Keratinocyte (primary cell): ENCODE measurements at regions not wholly inside any gene's neighbourhood (a gene's known extent, or its start where the extent isn't known, plus 50 kb on each side); places are given as distances from the start of the nearest gene placed in this dataset.

Source experiments
- DNase-seq: peaks from one replicate; pipeline ENCODE4 v3.0.0-alpha.2; 2011; ENCODE audit warnings: low read depth, missing footprints, low spot score
- FAIRE-seq: peaks from 2 replicates; lab custom pipeline; 2011; peaks lifted over from hg19 to GRCh38; lab: Jason Lieb, UNC
- H2AFZ ChIP-seq: 2 replicates; pipeline ENCODE4 v1.6.0; 2012; ENCODE audit warnings: low read length, control low read depth, inconsistent platforms; ENCODE audit not compliant: control insufficient read depth
- H3K27ac ChIP-seq: 2 replicates; pipeline ENCODE4 v1.5.1; 2011; ENCODE audit warnings: low read length; ENCODE audit not compliant: control insufficient read depth, insufficient read depth
- H3K27me3 ChIP-seq: 3 replicates; pipeline ENCODE4 v1.6.0; 2011; ENCODE audit warnings: low read length; ENCODE audit not compliant: control insufficient read depth, insufficient read depth; ENCODE audit errors: extremely low read depth
- H3K36me3 ChIP-seq, 2 experiments: 2 replicates in 1 of 2; 3 replicates in 1 of 2; pipeline ENCODE4 v1.5.1; 2011; ENCODE audit warnings: low read length in 2 of 2, mild to moderate bottlenecking in 1 of 2; ENCODE audit not compliant: control insufficient read depth in 2 of 2, insufficient read depth in 2 of 2; ENCODE audit errors: extremely low read depth in 1 of 2
- H3K4me1 ChIP-seq: 3 replicates; pipeline ENCODE4 v1.5.1; 2011; ENCODE audit warnings: low read length; ENCODE audit not compliant: control insufficient read depth, insufficient read depth; ENCODE audit errors: extremely low read depth
- H3K4me2 ChIP-seq: 3 replicates; pipeline ENCODE4 v1.6.0; 2011; ENCODE audit warnings: low read depth, low read length; ENCODE audit not compliant: control insufficient read depth, insufficient read depth; ENCODE audit errors: extremely low read depth
- H3K4me3 ChIP-seq, 3 experiments: fragments of 200-600 bp in 1 of 3; sonication (generic) in 1 of 3; 2 replicates in 2 of 3; 3 replicates in 1 of 3; pipeline ENCODE4 v1.5.1; 2011 to 2016; ENCODE audit warnings: low read length in 3 of 3, mild to moderate bottlenecking in 3 of 3, control low read depth in 2 of 3, inconsistent platforms in 1 of 3, low read depth in 1 of 3, mixed read lengths in 1 of 3, mixed run types in 1 of 3, moderate library complexity in 1 of 3; ENCODE audit not compliant: control insufficient read depth in 2 of 3, insufficient read depth in 2 of 3; ENCODE audit errors: extremely low read depth in 1 of 3
- H3K79me2 ChIP-seq: 2 replicates; pipeline ENCODE4 v1.6.0; 2012; ENCODE audit warnings: low read length; ENCODE audit not compliant: control insufficient read depth, insufficient read depth
- H3K9ac ChIP-seq: 3 replicates; pipeline ENCODE4 v1.6.0; 2011; ENCODE audit warnings: low read length; ENCODE audit not compliant: control insufficient read depth, insufficient read depth; ENCODE audit errors: extremely low read depth
- H3K9me1 ChIP-seq: 3 replicates; pipeline ENCODE4 v1.6.0; 2011; ENCODE audit warnings: low read length; ENCODE audit not compliant: control insufficient read depth, insufficient read depth; ENCODE audit errors: extremely low read depth
- H3K9me3 ChIP-seq: 2 replicates; pipeline ENCODE4 v1.5.1; 2012; ENCODE audit warnings: low read depth, low read length; ENCODE audit not compliant: control insufficient read depth
- H4K20me1 ChIP-seq: 3 replicates; pipeline ENCODE4 v1.6.0; 2011; ENCODE audit warnings: low read length; ENCODE audit not compliant: control insufficient read depth, insufficient read depth; ENCODE audit errors: extremely low read depth
- EZH2 ChIP-seq: IDR thresholded peaks from one replicate; pipeline ENCODE4 v1.6.1; 2012; ENCODE audit warnings: inconsistent platforms, mild to moderate bottlenecking, low read length, moderate library complexity
- dilution Hi-C: fragments of 300-500 bp; cut with MboI; formaldehyde crosslinking; loops from one replicate; pipeline ENCODE4 v1.7.0; 2020; ENCODE audit warnings: low sequenced_read_pairs; ENCODE audit not compliant: extremely low pct_ligation_motif_present
- TF ChIP-seq, protein P1 (sequence below), 3 experiments: IDR thresholded peaks in 1 of 3; conservative IDR thresholded peaks in 1 of 3; optimal IDR thresholded peaks in 1 of 3; 2 replicates in 2 of 3; 3 replicates in 1 of 3; pipeline versions ENCODE3 to v1.5.1; 2011; ENCODE audit warnings: low read length in 3 of 3, mild to moderate bottlenecking in 3 of 3, moderate library complexity in 2 of 3, control low read depth in 1 of 3, inconsistent platforms in 1 of 3; ENCODE audit not compliant: insufficient read depth in 2 of 3; ENCODE audit errors: extremely low read depth in 1 of 3

DNA sequence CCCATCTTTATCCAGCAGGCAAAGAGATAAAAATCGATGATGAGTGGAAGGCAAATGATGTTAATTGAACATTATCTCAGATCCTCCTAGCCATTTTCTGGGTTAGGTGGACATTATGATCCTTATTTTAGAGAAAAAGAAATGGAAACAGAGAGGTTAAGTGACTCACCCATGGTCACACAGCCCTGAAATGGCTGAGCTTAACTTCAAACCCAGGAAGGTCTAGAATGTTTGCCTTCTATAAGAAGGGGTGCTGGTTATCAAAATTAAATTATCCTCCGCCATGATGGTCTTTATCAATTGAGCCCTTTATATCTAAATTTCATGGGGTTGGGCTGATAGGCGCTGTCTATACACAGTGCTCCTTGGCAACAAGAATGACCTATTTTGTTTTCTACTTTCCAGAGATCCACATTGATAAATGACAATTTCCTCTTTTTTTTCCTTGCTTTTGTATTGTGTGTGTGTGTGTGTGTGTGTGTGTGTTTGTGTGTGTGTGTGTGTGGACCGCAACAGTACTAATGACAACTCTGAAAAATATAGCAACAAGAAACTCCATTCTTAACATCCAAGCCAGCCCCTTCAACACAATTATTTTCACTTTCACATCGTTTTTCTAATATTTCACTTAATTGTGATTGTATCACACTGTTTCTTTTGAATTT is 571.9 kb downstream of the VRK1 start:
- no peak overlapping the region for H3K9ac ChIP-seq
- H4K20me1 ChIP-seq, result no peaks in the 10 kb centered on the region
- no peaks in the 10 kb centered on the region for H3K36me3 ChIP-seq
- no peaks in the 10 kb centered on the region for H3K9me1 ChIP-seq
- no peaks in the 10 kb centered on the region for H3K9me3 ChIP-seq
- H3K4me1 ChIP-seq, result no peaks in the 10 kb centered on the region
- DNase-seq (no peak), FAIRE-seq (no peak)
- H3K4me3 ChIP-seq, result no peak overlapping the region
- TF ChIP-seq, protein P1, sequence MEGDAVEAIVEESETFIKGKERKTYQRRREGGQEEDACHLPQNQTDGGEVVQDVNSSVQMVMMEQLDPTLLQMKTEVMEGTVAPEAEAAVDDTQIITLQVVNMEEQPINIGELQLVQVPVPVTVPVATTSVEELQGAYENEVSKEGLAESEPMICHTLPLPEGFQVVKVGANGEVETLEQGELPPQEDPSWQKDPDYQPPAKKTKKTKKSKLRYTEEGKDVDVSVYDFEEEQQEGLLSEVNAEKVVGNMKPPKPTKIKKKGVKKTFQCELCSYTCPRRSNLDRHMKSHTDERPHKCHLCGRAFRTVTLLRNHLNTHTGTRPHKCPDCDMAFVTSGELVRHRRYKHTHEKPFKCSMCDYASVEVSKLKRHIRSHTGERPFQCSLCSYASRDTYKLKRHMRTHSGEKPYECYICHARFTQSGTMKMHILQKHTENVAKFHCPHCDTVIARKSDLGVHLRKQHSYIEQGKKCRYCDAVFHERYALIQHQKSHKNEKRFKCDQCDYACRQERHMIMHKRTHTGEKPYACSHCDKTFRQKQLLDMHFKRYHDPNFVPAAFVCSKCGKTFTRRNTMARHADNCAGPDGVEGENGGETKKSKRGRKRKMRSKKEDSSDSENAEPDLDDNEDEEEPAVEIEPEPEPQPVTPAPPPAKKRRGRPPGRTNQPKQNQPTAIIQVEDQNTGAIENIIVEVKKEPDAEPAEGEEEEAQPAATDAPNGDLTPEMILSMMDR (optimal IDR thresholded peaks at IDR 0.05 in 1 of 3, IDR thresholded peaks at IDR 0.05 in 1 of 3, conservative IDR thresholded peaks at IDR 0.05 in 1 of 3; ENCODE audit: extremely low read depth in 1 of 3, insufficient read depth in 2 of 3, low read length in 3 of 3), result no peak
- TF ChIP-seq EZH2, result no peak
- no peak overlapping the region for H2AFZ ChIP-seq
- H3K4me2 ChIP-seq, result no peak overlapping the region
- H3K79me2 ChIP-seq, result no peaks in the 10 kb centered on the region
- dilution Hi-C loops, result no loop called here
- H3K27ac ChIP-seq, result no peak overlapping the region
- H3K27me3 ChIP-seq, result no peaks in the 10 kb centered on the region

DNA sequence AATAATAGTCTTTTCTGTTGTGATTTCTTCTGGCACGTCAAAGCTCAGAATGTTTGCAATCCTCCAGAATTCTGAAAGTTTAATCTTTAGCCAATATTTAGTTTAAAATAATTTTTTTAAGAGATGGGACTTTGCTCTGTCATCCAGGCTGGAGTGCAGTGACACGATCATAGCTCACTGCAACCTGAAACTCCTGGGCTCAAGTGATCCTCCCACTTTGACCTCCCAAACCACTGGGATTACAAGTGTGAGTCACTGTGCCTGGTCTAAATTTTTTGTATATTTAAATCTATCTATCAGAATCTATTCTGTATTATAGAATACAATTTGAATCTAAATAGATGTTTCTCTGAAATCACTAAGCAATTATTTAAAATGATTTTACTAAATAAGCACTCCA is 572.7 kb downstream of the VRK1 start:
- Histone ChIP-seq H3K79me2 (no peaks in the 10 kb centered on the region), H4K20me1 (no peaks in the 10 kb centered on the region), H3K36me3 (no peaks in the 10 kb centered on the region), H3K4me2 (no peak overlapping the region), H3K27me3 (no peaks in the 10 kb centered on the region), H3K9me1 (no peaks in the 10 kb centered on the region), H3K9ac (no peak overlapping the region), H3K27ac (no peak overlapping the region), H3K4me1 (no peaks in the 10 kb centered on the region), H3K9me3 (no peaks in the 10 kb centered on the region), H3K4me3 (no peak overlapping the region), H2AFZ (no peak overlapping the region)
- TF ChIP-seq, protein P1 (optimal IDR thresholded peaks at IDR 0.05 in 1 of 3, IDR thresholded peaks at IDR 0.05 in 1 of 3, conservative IDR thresholded peaks at IDR 0.05 in 1 of 3; ENCODE audit: extremely low read depth in 1 of 3, insufficient read depth in 2 of 3, low read length in 3 of 3), result no peak
- no peak for TF ChIP-seq EZH2
- FAIRE-seq, result no peak
- DNase-seq, result no peak
- dilution Hi-C loops, result no loop called here
